H1 (cell line): ENCODE measurements at regions not wholly inside any gene's neighbourhood (a gene's known extent, or its start where the extent isn't known, plus 50 kb on each side); places are given as distances from the start of the nearest gene placed in this dataset.

Source experiments
- GTF2F1 ChIP-seq: IDR thresholded peaks from 2 replicates; pipeline ENCODE4 v1.6.1; 2012; ENCODE audit warnings: low read depth, low read length, improper control_type of control experiment, borderline replicate concordance
- MAFK ChIP-seq: IDR thresholded peaks from 2 replicates; pipeline ENCODE4 v1.6.1; 2012; ENCODE audit warnings: low read depth, mild to moderate bottlenecking, improper control_type of control experiment, low read length
- NANOG ChIP-seq: IDR thresholded peaks from 2 replicates; pipeline ENCODE4 v1.6.1; 2011; ENCODE audit warnings: low read length, low read depth, mild to moderate bottlenecking, inconsistent platforms; ENCODE audit not compliant: insufficient read depth, poor library complexity, severe bottlenecking
- SIRT6 ChIP-seq: IDR thresholded peaks from one replicate; pipeline ENCODE4 v1.7.1; 2012; ENCODE audit warnings: low read length, inconsistent platforms

DNA sequence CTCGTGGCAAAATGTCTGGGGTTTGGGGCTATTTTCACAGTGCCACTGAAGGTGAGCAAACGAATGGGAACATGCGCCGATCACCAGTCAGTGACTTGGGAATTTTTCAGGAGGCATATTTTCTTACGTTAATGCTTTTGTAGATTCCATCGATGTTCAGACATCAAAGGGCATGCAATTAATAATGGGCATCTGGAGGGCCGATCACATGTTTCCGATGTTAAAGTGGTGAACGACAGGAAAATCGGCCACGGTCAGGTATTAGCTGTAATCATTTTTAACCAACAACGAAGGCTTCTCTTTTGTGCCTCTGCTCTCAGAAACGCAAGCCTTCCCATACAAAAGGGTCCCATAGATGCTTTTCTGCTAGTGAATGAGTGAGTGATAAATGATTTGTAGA, 155.0 kb upstream of the PITX1 start (continued):
- TF ChIP-seq MAFK (no peak), GTF2F1 (no peak), NANOG (no peak), SIRT6 (no peak)
